Subcutaneous abdominal adipose tissue (tissue), 5 donors: ENCODE measurements at regions not wholly inside any gene's neighbourhood (a gene's known extent, or its start where the extent isn't known, plus 50 kb on each side); places are given as distances from the start of the nearest gene placed in this dataset.
"Not testable (repeated sequence)": the region's sequence is repeated elsewhere in the genome, so short reads cannot be mapped to it uniquely, and the experiment has no call there.

ENCODE experiments used
- H3K27ac ChIP-seq: one replicate; pipeline ENCODE4 v1.7.0; 2013; ENCODE audit warnings: low read depth, mild to moderate bottlenecking, inconsistent platforms, low read length, moderate library complexity
- H3K27me3 ChIP-seq, 5 donors: one replicate each; pipeline ENCODE4 v1.7.0; 2013; ENCODE audit warnings: low read length in 5 of 5, inconsistent platforms in 1 of 5; ENCODE audit not compliant: control insufficient read depth in 5 of 5, insufficient read depth in 4 of 5
- H3K36me3 ChIP-seq, 5 donors: one replicate each; pipeline ENCODE4 v1.7.0; 2013; ENCODE audit warnings: low read length in 5 of 5; ENCODE audit not compliant: control insufficient read depth in 5 of 5, insufficient read depth in 5 of 5
- H3K4me1 ChIP-seq, 5 donors: one replicate each; pipeline ENCODE4 v1.7.0; 2013; ENCODE audit warnings: low read length in 5 of 5, mild to moderate bottlenecking in 3 of 5, moderate library complexity in 1 of 5; ENCODE audit not compliant: control insufficient read depth in 5 of 5, insufficient read depth in 5 of 5
- H3K4me3 ChIP-seq, 5 donors: one replicate each; pipeline ENCODE4 v1.7.0; 2013; ENCODE audit warnings: low read length in 5 of 5, low read depth in 1 of 5
- H3K9ac ChIP-seq, 5 donors: one replicate each; pipeline ENCODE4 v1.7.0; 2013; ENCODE audit warnings: low read length in 5 of 5, mild to moderate bottlenecking in 4 of 5, moderate library complexity in 3 of 5
- H3K9me3 ChIP-seq, 5 donors: one replicate each; pipeline ENCODE4 v1.7.0; 2013; ENCODE audit warnings: low read length in 5 of 5; ENCODE audit not compliant: control insufficient read depth in 5 of 5
- donor health status: healthy.
- donor health status: healthy.
- donor health status: healthy.
- donor health status: healthy.
- donor health status: healthy.

- Histone ChIP-seq H3K27me3 (no peaks in the 10 kb centered on the region), H3K9me3 (no peaks in the 10 kb centered on the region)
Observed at GRCh38 chr18:1825296-1825695, 746.0 kb downstream of the METTL4 start.

DNA sequence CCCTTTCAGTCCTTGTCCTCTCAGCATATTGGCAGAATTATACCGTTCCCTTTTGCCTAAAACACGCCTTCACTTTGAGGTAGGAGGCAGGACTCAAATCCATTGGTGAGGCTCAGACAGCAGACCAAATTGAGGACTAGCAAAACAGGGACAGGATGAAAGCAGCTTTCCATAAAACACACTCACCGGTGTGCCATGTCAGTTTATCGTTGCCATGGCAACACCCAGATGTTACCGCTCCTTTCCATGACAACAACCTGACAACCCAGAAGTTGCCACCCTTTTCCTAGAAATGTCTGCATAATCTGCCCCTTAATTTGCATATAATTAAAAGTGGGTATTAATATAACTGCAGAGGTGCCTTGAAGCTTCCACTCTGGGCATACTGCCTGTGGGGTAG lies 730.4 kb downstream of the METTL4 start:
- Histone ChIP-seq H3K9ac (no peak overlapping the region), H3K4me1 (no peaks in the 10 kb centered on the region), H3K4me3 (no peak overlapping the region), H3K27me3 (no peaks in the 10 kb centered on the region), H3K9me3 (no peaks in the 10 kb centered on the region), H3K27ac (no peak overlapping the region), H3K36me3 (no peaks in the 10 kb centered on the region)

More at GRCh38 chr18:1825296-1825695, 746.0 kb downstream of the METTL4 start:
- Histone ChIP-seq H3K36me3 (no peaks in the 10 kb centered on the region), H3K27ac (no peak overlapping the region), H3K4me1 (no peaks in the 10 kb centered on the region), H3K4me3 (no peak overlapping the region), H3K9ac (no peak overlapping the region)

DNA sequence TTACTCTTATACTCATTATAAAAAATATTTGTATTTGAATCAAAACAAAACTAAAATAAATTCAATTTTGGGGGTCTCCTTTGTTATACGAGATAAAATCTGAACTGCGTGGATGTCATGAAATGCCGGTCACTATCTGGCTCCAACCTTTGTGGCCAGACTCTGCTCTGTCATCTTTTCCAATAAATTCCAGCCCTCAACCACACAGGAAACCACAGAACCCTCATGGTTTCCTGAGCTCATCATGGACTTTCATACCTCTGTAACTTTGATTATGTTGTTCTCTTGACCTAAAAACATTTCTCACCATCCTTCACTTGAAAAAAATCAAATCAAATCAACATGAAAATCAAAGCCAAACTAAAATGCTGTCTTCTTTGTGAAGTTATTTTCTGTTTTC lies 724.7 kb downstream of the METTL4 start:
- Histone ChIP-seq H3K27me3 (no peaks in the 10 kb centered on the region), H3K27ac (no peak overlapping the region), H3K9me3 (no peaks in the 10 kb centered on the region), H3K9ac (no peak overlapping the region), H3K36me3 (no peaks in the 10 kb centered on the region), H3K4me3 (no peak overlapping the region), H3K4me1 (no peaks in the 10 kb centered on the region)

DNA sequence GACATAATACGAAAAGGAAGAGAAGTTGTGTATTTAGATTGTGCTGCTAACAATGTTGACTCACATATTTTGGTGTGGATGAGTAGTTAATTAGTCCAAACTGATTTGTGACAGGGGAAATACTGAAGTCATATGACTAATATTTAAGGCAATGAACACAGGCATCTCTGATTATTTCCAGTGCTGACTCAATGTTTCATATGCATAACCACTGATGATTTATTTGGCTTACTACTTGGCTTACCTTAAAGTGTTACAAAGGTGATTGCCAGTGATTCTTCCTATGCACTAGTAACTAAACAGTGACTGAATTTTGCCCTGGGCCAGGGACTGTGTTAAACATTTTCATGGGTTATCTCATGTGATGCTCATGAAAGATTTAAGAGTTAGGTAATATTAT lies 722.6 kb downstream of the METTL4 start:
- Histone ChIP-seq H3K36me3 (no peaks in the 10 kb centered on the region), H3K27ac (no peak overlapping the region), H3K9me3 (no peaks in the 10 kb centered on the region), H3K27me3 (no peaks in the 10 kb centered on the region), H3K9ac (no peak overlapping the region), H3K4me3 (no peak overlapping the region), H3K4me1 (no peaks in the 10 kb centered on the region)

GRCh38 chr18:1849386-1849785 lies 721.9 kb downstream of the METTL4 start:
- Histone ChIP-seq H3K4me3 (no peak overlapping the region), H3K4me1 (no peaks in the 10 kb centered on the region), H3K9me3 (no peaks in the 10 kb centered on the region), H3K36me3 (no peaks in the 10 kb centered on the region), H3K9ac (no peak overlapping the region), H3K27ac (no peak overlapping the region), H3K27me3 (no peaks in the 10 kb centered on the region)

GRCh38 chr18:1857281-1857680 lies 714.0 kb downstream of the METTL4 start:
- H3K27ac ChIP-seq, H3K36me3 ChIP-seq, H3K9ac ChIP-seq, H3K9me3 ChIP-seq, H3K4me1 ChIP-seq, H3K4me3 ChIP-seq, H3K27me3 ChIP-seq: not testable (repeated sequence)

GRCh38 chr18:1861473-1861872 lies 709.8 kb downstream of the METTL4 start:
- H3K27me3 ChIP-seq = no peaks in the 10 kb centered on the region
- peaks cover 0 to 13% (median 8%) of the 10 kb centered on the region in 5 donors for H3K9me3 ChIP-seq
- no peaks in the 10 kb centered on the region for H3K36me3 ChIP-seq
- no peak overlapping the region for H3K4me3 ChIP-seq
- no peak overlapping the region for H3K9ac ChIP-seq
- H3K4me1 ChIP-seq = no peaks in the 10 kb centered on the region
- no peak overlapping the region for H3K27ac ChIP-seq

DNA sequence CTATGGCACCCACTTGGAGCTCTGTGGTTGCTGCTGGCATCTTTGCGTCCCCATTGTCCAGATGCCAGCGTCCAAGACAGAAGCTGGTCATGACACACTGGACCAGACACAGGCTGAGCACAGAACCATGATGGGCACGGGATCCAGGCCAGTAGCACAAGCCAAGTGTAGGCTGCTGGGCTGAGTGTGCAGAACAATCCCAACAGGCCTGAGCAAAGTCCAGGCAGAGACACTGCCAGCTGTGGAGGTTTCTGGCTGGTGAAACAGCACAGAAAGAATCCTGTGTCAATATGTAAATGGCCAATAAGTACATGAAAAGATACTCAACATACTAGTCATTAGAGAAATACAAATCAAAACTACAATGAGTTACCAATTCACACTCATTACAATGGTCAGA lies 705.4 kb downstream of the METTL4 start:
- H3K27ac ChIP-seq = no peak overlapping the region
- no peak overlapping the region for H3K4me3 ChIP-seq
- H3K4me1 ChIP-seq = no peaks in the 10 kb centered on the region

DNA sequence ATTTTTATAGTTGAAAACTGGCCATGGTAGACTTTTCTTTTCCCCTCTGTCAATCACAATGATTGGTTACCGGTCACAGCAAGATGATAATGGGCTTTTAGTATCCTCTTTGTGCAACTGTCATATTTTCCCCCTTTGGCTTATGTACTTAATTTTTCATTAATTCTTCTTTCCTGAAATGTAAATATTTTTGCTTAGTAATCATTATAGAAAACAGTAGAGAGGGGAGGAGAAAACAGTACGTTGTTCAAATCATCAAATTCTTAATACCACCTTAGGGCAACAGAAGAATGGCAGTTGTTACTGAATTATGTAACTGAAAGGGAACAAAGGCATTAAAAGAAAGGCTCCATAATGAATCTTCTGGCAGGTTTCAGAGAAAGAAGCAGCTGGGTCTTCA lies 699.0 kb downstream of the METTL4 start:
- Histone ChIP-seq H3K27ac (no peak overlapping the region), H3K4me3 (no peak overlapping the region), H3K9me3 (no peaks in the 10 kb centered on the region), H3K27me3 (no peaks in the 10 kb centered on the region), H3K4me1 (no peaks in the 10 kb centered on the region), H3K36me3 (no peaks in the 10 kb centered on the region), H3K9ac (no peak overlapping the region)

More for the DNA sequence above, 705.4 kb downstream of the METTL4 start:
- Histone ChIP-seq H3K9me3 (peaks cover 0 to 9% (median 8%) of the 10 kb centered on the region in 5 donors), H3K36me3 (no peaks in the 10 kb centered on the region), H3K9ac (no peak overlapping the region), H3K27me3 (no peaks in the 10 kb centered on the region)

DNA sequence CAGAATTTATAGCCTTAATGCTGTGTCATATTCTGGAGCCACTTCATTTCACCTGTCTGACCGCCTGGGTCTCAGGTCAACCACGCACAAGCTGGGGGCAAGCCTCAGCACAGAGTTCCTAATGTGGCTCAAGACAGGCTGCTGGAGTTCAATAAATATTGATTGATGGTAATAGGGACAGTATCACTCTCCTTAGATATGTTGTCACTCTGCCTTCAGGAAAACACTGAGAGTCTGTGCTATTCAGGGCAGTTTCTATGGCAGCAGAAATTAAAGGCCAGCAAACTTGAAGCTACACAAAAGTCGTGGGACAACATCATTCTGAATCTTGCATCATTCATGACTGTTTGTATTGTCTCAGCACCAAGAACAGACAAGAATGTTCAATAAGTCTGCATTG lies 696.1 kb downstream of the METTL4 start:
- no peaks in the 10 kb centered on the region for H3K9me3 ChIP-seq
- no peaks in the 10 kb centered on the region for H3K27me3 ChIP-seq
- no peaks in the 10 kb centered on the region for H3K36me3 ChIP-seq
- H3K27ac ChIP-seq = no peak overlapping the region
- no peak overlapping the region for H3K4me3 ChIP-seq
- no peaks in the 10 kb centered on the region for H3K4me1 ChIP-seq
- H3K9ac ChIP-seq = no peak overlapping the region

- Histone ChIP-seq H3K27ac (no peak overlapping the region), H3K9ac (no peak overlapping the region)
Observed at GRCh38 chr18:1884623-1885022, 686.7 kb downstream of the METTL4 start.

More at GRCh38 chr18:1884623-1885022, 686.7 kb downstream of the METTL4 start:
- H3K4me1 ChIP-seq = no peaks in the 10 kb centered on the region
- no peaks in the 10 kb centered on the region for H3K36me3 ChIP-seq
- no peaks in the 10 kb centered on the region for H3K27me3 ChIP-seq
- no peak overlapping the region for H3K4me3 ChIP-seq
- peaks cover 0 to 4% (median 0%) of the 10 kb centered on the region in 5 donors for H3K9me3 ChIP-seq
